A204.1 (cell line): ENCODE measurements at regions not wholly inside any gene's neighbourhood (a gene's known extent, or its start where the extent isn't known, plus 50 kb on each side); places are given as distances from the start of the nearest gene placed in this dataset.

Source experiments
- FAIRE-seq: peaks from 2 replicates; lab custom pipeline; 2012; peaks lifted over from hg19 to GRCh38; lab: Jason Lieb, UNC

GRCh38 chr4:115294717-115295116 lies 181.3 kb upstream of the NDST4 start:
- FAIRE-seq, result peak; percentile 80

DNA sequence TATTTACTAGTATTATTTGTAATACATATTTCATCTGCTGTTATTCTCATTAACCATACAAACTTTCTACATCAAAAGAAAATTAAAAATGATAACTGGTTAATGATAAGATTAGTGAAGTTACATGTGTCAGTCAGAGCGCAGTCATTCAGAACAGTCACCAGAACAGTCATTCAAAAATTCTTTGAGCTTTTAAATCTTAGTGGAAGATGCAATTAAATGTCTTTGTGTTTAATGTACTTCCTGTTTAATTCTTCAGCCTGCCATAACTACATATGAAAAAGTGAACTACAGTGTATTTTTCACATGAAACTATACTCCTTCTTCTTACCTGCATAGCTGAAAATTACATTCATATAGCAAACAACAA lies 179.7 kb upstream of the NDST4 start:
- no peak for FAIRE-seq

DNA sequence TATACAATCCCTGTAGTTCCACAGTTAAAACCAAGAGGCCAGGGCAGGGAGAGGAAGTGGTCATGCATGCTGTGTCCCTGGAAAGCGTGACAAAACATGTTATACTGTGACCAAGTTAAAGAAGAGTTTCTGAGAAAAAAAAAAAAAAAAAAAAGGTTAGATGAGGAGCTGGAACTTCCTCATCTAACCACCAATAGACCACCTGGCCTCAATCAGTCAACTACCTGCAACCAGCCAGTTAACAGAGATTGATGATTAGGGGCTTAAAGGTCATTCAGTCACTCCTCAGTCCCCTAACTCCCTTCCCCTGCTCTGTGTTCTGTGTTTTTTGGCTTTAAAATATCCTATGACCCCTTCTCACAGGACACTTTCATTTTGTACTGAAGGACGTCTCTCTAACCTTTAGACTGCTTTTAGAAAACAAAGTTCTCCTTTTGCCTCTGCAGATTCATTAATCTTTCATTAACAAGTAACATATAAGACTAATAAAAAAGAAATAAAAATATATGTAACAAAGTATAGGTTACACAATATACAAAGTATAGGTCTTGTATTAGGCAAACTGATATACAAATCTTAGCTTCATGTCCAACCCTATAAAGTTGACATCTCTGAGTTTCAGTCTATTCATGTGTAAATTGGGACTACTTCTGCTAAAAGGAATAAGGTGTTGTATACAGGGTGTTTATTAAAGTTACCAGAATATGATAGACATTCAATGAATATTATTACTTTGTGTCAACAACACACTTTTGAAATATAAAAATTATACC lies 179.1 kb upstream of the NDST4 start:
- no peak for FAIRE-seq

DNA sequence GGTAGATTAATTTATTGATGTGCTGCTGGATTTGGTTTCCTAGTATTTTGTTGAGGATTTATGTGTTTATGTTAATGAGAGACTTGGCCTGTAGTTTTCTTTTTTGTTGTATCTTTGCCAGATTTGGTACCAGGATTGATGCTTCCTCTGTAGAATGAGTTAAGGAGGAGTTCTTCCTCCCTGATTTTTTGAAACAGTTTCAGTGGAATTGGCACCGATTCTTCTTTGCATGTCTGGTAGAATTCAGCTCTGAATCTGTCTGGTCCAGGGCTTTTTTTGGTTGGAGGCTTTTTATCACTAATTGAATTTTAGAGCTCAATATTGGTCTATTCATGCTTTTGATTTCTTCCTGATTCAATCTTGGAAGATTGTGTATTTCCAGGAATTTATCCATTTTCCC lies 174.0 kb upstream of the NDST4 start:
- FAIRE-seq, result no peak

- no peak for FAIRE-seq
Measured at GRCh38 chr4:115279330-115279729, 165.9 kb upstream of the NDST4 start.

- FAIRE-seq, result no peak
Measured at GRCh38 chr4:115278830-115279229, 165.4 kb upstream of the NDST4 start.

GRCh38 chr4:115275615-115276014 lies 162.2 kb upstream of the NDST4 start:
- FAIRE-seq, result no peak

DNA sequence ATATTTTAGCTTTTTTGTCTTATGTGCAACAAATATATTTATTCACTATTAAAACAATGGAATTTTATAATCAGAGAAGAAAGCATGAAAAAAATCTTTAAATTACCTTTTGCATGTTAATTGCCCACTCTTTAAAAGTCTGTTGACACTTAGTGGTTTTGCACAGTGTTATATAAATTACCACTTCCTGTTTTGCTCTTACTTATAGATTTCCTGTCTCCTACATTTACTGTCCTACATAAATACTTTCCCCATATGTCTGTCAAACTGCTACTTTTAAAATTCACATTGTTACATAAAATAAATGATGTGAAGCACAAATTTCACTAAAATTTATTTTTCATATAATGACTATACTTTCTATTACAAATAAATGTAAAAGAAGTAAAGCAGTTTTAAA lies 161.1 kb upstream of the NDST4 start:
- no peak for FAIRE-seq

GRCh38 chr4:115272594-115272993 lies 159.2 kb upstream of the NDST4 start:
- FAIRE-seq, result no peak

DNA sequence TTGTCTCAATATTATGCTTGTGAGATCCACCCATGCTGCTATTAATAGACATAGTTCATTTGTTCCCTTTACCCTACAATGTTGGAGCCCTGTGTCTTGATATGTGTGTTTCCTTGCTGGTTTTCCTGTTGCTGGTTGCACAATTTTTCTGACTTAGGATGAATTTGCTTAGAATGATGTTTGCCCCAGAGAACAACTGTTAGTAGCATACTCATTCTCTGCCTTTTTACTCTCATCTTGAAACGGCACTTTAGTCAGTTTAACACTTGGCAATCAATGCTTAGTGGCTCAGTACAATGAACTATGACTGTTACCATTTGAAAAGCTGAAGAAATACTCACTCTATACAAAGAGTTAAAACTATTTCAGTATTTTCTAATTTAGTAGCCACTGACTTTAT lies 158.8 kb upstream of the NDST4 start:
- FAIRE-seq, result no peak

DNA sequence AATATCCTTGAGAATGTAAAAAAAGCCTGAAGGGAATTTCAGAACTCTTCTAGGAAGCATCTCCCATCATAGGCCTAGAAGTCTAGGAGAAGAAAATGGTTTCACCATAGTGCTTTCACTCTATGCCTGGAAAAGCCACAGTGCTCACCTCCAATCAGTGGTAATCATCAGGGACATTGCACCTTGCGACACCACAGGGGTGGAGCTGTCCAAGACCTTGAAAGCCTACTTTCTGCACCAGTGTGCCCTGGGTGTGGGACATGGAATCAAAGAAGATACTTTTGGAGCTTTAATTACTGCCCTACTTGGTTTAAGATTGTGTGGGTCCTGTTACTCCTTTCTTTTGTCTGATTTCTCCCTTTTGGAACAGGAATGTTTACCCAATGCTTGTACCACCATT lies 146.8 kb upstream of the NDST4 start:
- no peak for FAIRE-seq

DNA sequence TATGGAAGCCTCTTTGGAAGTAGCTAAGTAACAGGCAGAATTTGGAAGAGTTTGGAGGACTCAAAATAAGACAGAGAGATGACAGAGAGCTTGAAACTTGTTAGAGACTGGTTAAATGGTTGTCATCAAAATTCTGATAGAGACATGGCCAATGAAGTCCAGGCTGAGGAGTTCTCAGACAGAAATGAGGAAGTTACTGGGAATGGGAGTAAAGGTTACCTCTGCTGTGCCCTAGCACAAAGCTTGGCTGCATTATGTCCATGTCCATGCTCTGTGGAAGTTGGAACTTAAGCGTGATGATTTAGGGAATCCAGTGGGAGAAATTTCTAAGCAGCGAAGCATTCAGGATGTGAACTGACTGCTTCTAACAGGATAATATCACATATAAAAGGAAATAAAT lies 146.2 kb upstream of the NDST4 start:
- FAIRE-seq, result no peak

DNA sequence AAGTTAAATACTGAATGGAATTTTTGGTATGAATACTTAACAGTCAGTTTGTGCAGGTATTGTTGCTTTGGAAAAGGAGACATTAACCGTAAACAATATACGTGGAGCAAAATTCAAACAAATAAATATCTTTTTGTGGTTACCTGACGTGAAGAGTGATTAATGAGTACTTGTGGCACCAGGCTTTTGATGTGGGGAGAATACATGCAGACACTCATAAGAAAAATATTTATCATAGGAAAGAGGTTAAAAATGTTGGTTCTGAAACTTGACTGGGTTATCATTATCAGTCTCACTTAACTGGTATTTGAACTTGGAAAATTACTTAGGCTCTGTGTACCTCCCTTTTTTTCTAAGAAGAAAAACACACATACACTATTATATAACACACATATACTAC lies 136.4 kb upstream of the NDST4 start:
- FAIRE-seq, result no peak

GRCh38 chr4:115234405-115235093 lies 121.1 kb upstream of the NDST4 start:
- peak; percentile 64 for FAIRE-seq

DNA sequence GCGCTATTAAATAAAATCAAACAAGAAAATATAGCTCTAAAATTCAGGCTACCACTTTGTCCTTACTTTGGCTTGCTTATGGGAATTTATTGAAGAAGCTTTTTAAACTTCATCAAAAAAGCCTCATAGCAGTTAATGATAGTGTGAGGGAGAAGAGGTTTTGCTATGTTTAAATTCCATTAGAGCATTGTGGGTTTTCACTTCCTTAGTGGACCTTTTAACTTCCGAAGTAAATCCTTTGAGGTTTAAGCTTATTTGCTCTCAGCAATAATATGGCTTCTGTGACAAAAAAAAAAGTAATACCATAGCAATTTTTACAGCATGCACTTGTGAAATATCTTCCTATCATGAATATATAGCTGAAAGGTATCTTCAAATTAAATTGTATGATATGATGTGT lies 120.2 kb upstream of the NDST4 start:
- FAIRE-seq, result no peak

GRCh38 chr4:115229873-115230272 lies 116.5 kb upstream of the NDST4 start:
- FAIRE-seq, result no peak

- FAIRE-seq, result no peak
Measured at GRCh38 chr4:115228851-115229250, 115.4 kb upstream of the NDST4 start.

DNA sequence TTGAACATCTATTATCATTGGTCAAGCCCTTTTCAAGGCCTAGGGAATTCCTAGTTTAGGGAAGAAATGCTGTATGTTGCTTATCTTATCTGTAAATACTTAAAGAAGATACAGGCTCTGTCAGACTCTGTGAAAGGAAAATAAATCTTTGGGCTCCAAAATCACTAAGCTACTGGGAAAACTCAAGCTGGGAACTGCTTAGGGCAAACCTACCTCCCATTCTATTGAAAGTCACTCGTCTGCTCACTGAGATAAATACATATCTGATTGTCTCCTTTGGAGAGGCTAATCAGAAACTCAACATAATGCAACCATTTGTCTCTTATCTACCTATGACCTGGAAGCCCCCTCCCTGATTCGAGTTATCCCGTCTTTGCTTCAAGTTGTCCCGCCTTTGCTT lies 108.6 kb upstream of the NDST4 start:
- no peak for FAIRE-seq

- no peak for FAIRE-seq
Measured at GRCh38 chr4:115219862-115220261, 106.4 kb upstream of the NDST4 start.

GRCh38 chr4:115219315-115219860 lies 106.0 kb upstream of the NDST4 start:
- FAIRE-seq, result no peak

DNA sequence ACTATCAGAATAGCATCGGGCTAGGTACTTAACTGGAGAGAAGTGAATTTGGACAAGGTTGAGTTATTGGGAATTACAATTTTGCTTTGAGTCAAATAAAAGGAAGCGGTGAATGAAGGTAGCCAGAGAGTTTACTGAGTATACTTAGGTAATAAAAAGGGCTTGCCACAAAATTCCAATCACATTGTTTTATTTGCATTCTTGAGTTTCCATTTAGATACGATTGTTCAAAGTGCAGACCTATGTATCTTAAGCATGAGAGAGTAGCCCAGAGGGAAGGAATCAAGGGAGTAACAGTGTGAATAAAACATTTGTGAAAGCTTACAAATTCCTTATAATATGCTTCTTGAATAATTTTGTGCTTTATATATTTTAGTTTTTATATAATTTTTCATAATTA lies 102.5 kb upstream of the NDST4 start:
- no peak for FAIRE-seq

DNA sequence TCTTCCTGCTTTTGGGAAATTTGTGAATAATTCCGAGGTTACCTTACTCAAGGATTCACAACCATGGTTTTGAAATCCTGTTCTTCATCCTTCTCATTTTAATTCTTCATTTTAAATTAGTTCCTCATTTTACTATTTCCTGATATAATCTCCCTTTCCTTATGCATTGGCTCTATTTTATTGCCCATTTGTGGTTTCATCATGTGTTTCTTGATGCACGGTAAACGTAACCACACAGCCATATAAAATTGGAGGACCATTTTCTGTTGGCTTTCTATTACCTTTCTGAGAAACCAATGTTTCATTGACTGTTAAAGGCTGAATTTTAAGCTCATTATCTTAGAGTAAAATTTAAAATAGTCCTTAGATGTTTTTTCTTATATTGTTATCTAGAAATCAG lies 100.3 kb upstream of the NDST4 start:
- FAIRE-seq, result no peak

- FAIRE-seq, result no peak
Measured at GRCh38 chr4:115201042-115201330, 87.6 kb upstream of the NDST4 start.
